IPS-18c (cell line): ENCODE measurements at regions not wholly inside any gene's neighbourhood (a gene's known extent, or its start where the extent isn't known, plus 50 kb on each side); places are given as distances from the start of the nearest gene placed in this dataset.
"Not testable (repeated sequence)": the region's sequence is repeated elsewhere in the genome, so short reads cannot be mapped to it uniquely, and the experiment has no call there.

Experiments used
- H3K4me3 ChIP-seq: 2 replicates; pipeline ENCODE4 v1.7.0; 2013; ENCODE audit warnings: low read depth, mild to moderate bottlenecking, low read length, moderate library complexity; ENCODE audit not compliant: insufficient read depth
- H3K9me3 ChIP-seq: one replicate; pipeline ENCODE4 v1.6.1; 2013; ENCODE audit warnings: mild to moderate bottlenecking, low read length, moderate library complexity; ENCODE audit not compliant: control insufficient read depth, insufficient read depth

GRCh38 chr5:25764733-25765132, 1120.0 kb upstream of the CDH10 start:
- Histone ChIP-seq H3K9me3 (no peaks in the 10 kb centered on the region), H3K4me3 (no peak overlapping the region)

- no peak overlapping the region for H3K4me3 ChIP-seq
- no peaks in the 10 kb centered on the region for H3K9me3 ChIP-seq
Observed at GRCh38 chr5:25763781-25764180, 1119.0 kb upstream of the CDH10 start.

GRCh38 chr5:25754895-25755294, 1110.1 kb upstream of the CDH10 start:
- H3K4me3 ChIP-seq, result no peak overlapping the region
- peaks cover 11% of the 10 kb centered on the region for H3K9me3 ChIP-seq

GRCh38 chr5:25744908-25745307, 1100.1 kb upstream of the CDH10 start:
- Histone ChIP-seq H3K9me3 (no peaks in the 10 kb centered on the region), H3K4me3 (no peak overlapping the region)

- no peak overlapping the region for H3K4me3 ChIP-seq
- H3K9me3 ChIP-seq, result no peaks in the 10 kb centered on the region
Observed at GRCh38 chr5:25716680-25717079, 1071.9 kb upstream of the CDH10 start.

GRCh38 chr5:25713259-25713658, 1068.5 kb upstream of the CDH10 start:
- Histone ChIP-seq H3K9me3 (no peaks in the 10 kb centered on the region), H3K4me3 (no peak overlapping the region)

- H3K4me3 ChIP-seq, result no peak overlapping the region
- no peaks in the 10 kb centered on the region for H3K9me3 ChIP-seq
Observed at GRCh38 chr5:25707093-25707492, 1062.3 kb upstream of the CDH10 start.

GRCh38 chr5:25701936-25702335, 1057.2 kb upstream of the CDH10 start:
- H3K4me3 ChIP-seq, result no peak overlapping the region
- H3K9me3 ChIP-seq, result no peaks in the 10 kb centered on the region

- Histone ChIP-seq H3K9me3 (no peaks in the 10 kb centered on the region), H3K4me3 (no peak overlapping the region)
Observed at GRCh38 chr5:25694801-25695200, 1050.0 kb upstream of the CDH10 start.

GRCh38 chr5:25688156-25688555, 1043.4 kb upstream of the CDH10 start:
- no peaks in the 10 kb centered on the region for H3K9me3 ChIP-seq

GRCh38 chr5:25669645-25670401, 1025.0 kb upstream of the CDH10 start:
- H3K4me3 ChIP-seq, result no peak overlapping the region
- no peaks in the 10 kb centered on the region for H3K9me3 ChIP-seq

More at GRCh38 chr5:25688156-25688555, 1043.4 kb upstream of the CDH10 start:
- no peak overlapping the region for H3K4me3 ChIP-seq

- H3K4me3 ChIP-seq, result no peak overlapping the region
- peaks cover 5% of the 10 kb centered on the region for H3K9me3 ChIP-seq
Observed at GRCh38 chr5:25662610-25663009, 1017.8 kb upstream of the CDH10 start.

GRCh38 chr5:25650316-25650715, 1005.5 kb upstream of the CDH10 start:
- H3K9me3 ChIP-seq, H3K4me3 ChIP-seq: not testable (repeated sequence)

- H3K9me3 ChIP-seq, result no peaks in the 10 kb centered on the region
- H3K4me3 ChIP-seq, result no peak overlapping the region
Observed at GRCh38 chr5:25649628-25650265, 1005.0 kb upstream of the CDH10 start.

- no peaks in the 10 kb centered on the region for H3K9me3 ChIP-seq
Observed at GRCh38 chr5:25646421-25647341, 1001.9 kb upstream of the CDH10 start.

GRCh38 chr5:25641124-25641523, 996.3 kb upstream of the CDH10 start:
- H3K9me3 ChIP-seq, result no peaks in the 10 kb centered on the region
- H3K4me3 ChIP-seq, result no peak overlapping the region

More at GRCh38 chr5:25646421-25647341, 1001.9 kb upstream of the CDH10 start:
- no peak overlapping the region for H3K4me3 ChIP-seq

- Histone ChIP-seq H3K4me3 (no peak overlapping the region), H3K9me3 (peaks cover 3% of the 10 kb centered on the region)
Observed at GRCh38 chr5:25619273-25619672, 974.5 kb upstream of the CDH10 start.

GRCh38 chr5:25618821-25619220, 974.0 kb upstream of the CDH10 start:
- no peak overlapping the region for H3K4me3 ChIP-seq
- peaks cover 5% of the 10 kb centered on the region for H3K9me3 ChIP-seq
